Naive thymus-derived CD8-positive, alpha-beta T cell (primary cell): ENCODE measurements at regions not wholly inside any gene's neighbourhood (a gene's known extent, or its start where the extent isn't known, plus 50 kb on each side); places are given as distances from the start of the nearest gene placed in this dataset.

Source experiments
- ATAC-seq, 2 donors: fragments of 150-1000 bp; cut with Tn5 transposase in 1 of 2; sonication (Bioruptor Pico), chemical (Tn5 transposase) in 1 of 2; 1 replicate in 1 of 2; 2 replicates in 1 of 2; pipeline ENCODE4 v1.10.0; 2021; ENCODE audit warnings: mild to moderate bottlenecking in 2 of 2, moderate library complexity in 2 of 2
- POLR2A ChIA-PET: fragments of 350-600 bp; sonication (Branson Sonifier 250); formaldehyde crosslinking; loops from one replicate; lab custom pipeline; 2021; ENCODE audit warnings: antibody characterized with exemption; lab: Charles Lee
- DNase-seq, 10 donors: peaks; one replicate each; pipeline versions ENCODE4 v3.0.0 to v3.0.0-alpha.2; 2020 to 2022
- H3K27ac Mint-ChIP-seq, 10 donors: one replicate each; pipeline ENCODE4 v1.8.0; 2020 to 2022; ENCODE audit warnings: mild to moderate bottlenecking in 10 of 10, mixed read lengths in 10 of 10, moderate library complexity in 4 of 10, inconsistent platforms in 1 of 10
- H3K27me3 Mint-ChIP-seq, 5 donors: one replicate each; pipeline ENCODE4 v1.8.0; 2021 to 2022; ENCODE audit warnings: mixed read lengths in 5 of 5
- H3K36me3 Mint-ChIP-seq, 3 donors: one replicate each; pipeline ENCODE4 v1.8.0; 2020 to 2022; ENCODE audit warnings: mixed read lengths in 3 of 3, mild to moderate bottlenecking in 2 of 3, inconsistent platforms in 1 of 3
- H3K4me1 Mint-ChIP-seq, 4 donors: one replicate each; pipeline ENCODE4 v1.8.0; 2021 to 2022; ENCODE audit warnings: mixed read lengths in 4 of 4
- H3K4me3 Mint-ChIP-seq, 10 donors: one replicate each; pipeline ENCODE4 v1.8.0; 2020 to 2022; ENCODE audit warnings: mild to moderate bottlenecking in 10 of 10, mixed read lengths in 10 of 10, moderate library complexity in 6 of 10, inconsistent platforms in 1 of 10
- H3K9me3 Mint-ChIP-seq, 9 donors: one replicate each; pipeline ENCODE4 v1.8.0; 2020 to 2022; ENCODE audit warnings: mixed read lengths in 9 of 9, mild to moderate bottlenecking in 3 of 9, inconsistent platforms in 1 of 9, moderate library complexity in 1 of 9

GRCh38 chr20:52677216-52677615, 294.9 kb upstream of the TSHZ2 start:
- no peaks in the 10 kb centered on the region for H3K36me3 Mint-ChIP-seq
- H3K4me1 Mint-ChIP-seq, result peaks cover 8 to 16% (median 11%) of the 10 kb centered on the region in 4 donors
- DNase-seq (no peak), ATAC-seq (no peak)
- H3K4me3 Mint-ChIP-seq, result no peak overlapping the region
- H3K27me3 Mint-ChIP-seq, result peaks cover 0 to 19% (median 3%) of the 10 kb centered on the region in 5 donors
- H3K9me3 Mint-ChIP-seq, result peaks cover 0 to 2% (median 0%) of the 10 kb centered on the region in 9 donors
- H3K27ac Mint-ChIP-seq, result peak overlapping the region in 1 of 10 donors; percentile 8
- POLR2A ChIA-PET, result no interaction called here

GRCh38 chr20:52676283-52676995, 295.7 kb upstream of the TSHZ2 start:
- H3K4me1 Mint-ChIP-seq, result peaks cover 8 to 16% (median 11%) of the 10 kb centered on the region in 4 donors
- ATAC-seq, result no peak
- peak overlapping the region in 2 of 10 donors; percentile 2 to 51 for H3K4me3 Mint-ChIP-seq
- peaks cover 0 to 2% (median 0%) of the 10 kb centered on the region in 9 donors for H3K9me3 Mint-ChIP-seq
- POLR2A ChIA-PET, result no interaction called here
- DNase-seq, result peak in 1 of 10 donors; percentile 9
- peaks cover 0 to 19% (median 4%) of the 10 kb centered on the region in 5 donors for H3K27me3 Mint-ChIP-seq
- H3K27ac Mint-ChIP-seq, result peak overlapping the region in 5 of 10 donors; percentile 8 to 82 (median 48)
- no peaks in the 10 kb centered on the region for H3K36me3 Mint-ChIP-seq

GRCh38 chr20:52675375-52675774, 296.8 kb upstream of the TSHZ2 start:
- DNase-seq (no peak), ATAC-seq (no peak)
- H3K36me3 Mint-ChIP-seq, result no peaks in the 10 kb centered on the region
- peaks cover 0 to 2% (median 0%) of the 10 kb centered on the region in 9 donors for H3K9me3 Mint-ChIP-seq
- H3K4me1 Mint-ChIP-seq, result peaks cover 8 to 16% (median 11%) of the 10 kb centered on the region in 4 donors
- peaks cover 0 to 19% (median 5%) of the 10 kb centered on the region in 5 donors for H3K27me3 Mint-ChIP-seq
- peak overlapping the region in 1 of 10 donors; percentile 8 for H3K27ac Mint-ChIP-seq
- H3K4me3 Mint-ChIP-seq, result no peak overlapping the region
- POLR2A ChIA-PET, result interaction anchor here (0.7 kb wide), 1 partner anchor 129 kb away, joined by 6 read pairs; no protein-coding TSS in a partner anchor

GRCh38 chr20:52668626-52669025, 303.5 kb upstream of the TSHZ2 start:
- POLR2A ChIA-PET, result no interaction called here
- H3K36me3 Mint-ChIP-seq, result no peaks in the 10 kb centered on the region
- peaks cover 0 to 11% (median 5%) of the 10 kb centered on the region in 5 donors for H3K27me3 Mint-ChIP-seq
- peak overlapping the region in 1 of 10 donors; percentile 15 for H3K27ac Mint-ChIP-seq
- H3K4me3 Mint-ChIP-seq, result no peak overlapping the region
- DNase-seq, result no peak
- peaks cover 0 to 3% (median 0%) of the 10 kb centered on the region in 9 donors for H3K9me3 Mint-ChIP-seq
- peaks cover 0 to 3% (median 1%) of the 10 kb centered on the region in 4 donors for H3K4me1 Mint-ChIP-seq
- ATAC-seq, result no peak

GRCh38 chr20:52667358-52667757, 304.8 kb upstream of the TSHZ2 start:
- H3K4me1 Mint-ChIP-seq, result peaks cover 0 to 9% (median 2%) of the 10 kb centered on the region in 4 donors
- POLR2A ChIA-PET, result no interaction called here

GRCh38 chr20:52665441-52665840, 306.7 kb upstream of the TSHZ2 start:
- Mint-ChIP-seq H3K4me3 (no peak overlapping the region), H3K9me3 (peaks cover 0 to 3% (median 0%) of the 10 kb centered on the region in 9 donors), H3K4me1 (peaks cover 0 to 9% (median 2%) of the 10 kb centered on the region in 4 donors), H3K27me3 (peaks cover 0 to 7% (median 2%) of the 10 kb centered on the region in 5 donors), H3K27ac (no peak overlapping the region), H3K36me3 (no peaks in the 10 kb centered on the region)
- POLR2A ChIA-PET, result no interaction called here
- no peak for DNase-seq
- ATAC-seq, result no peak

More at GRCh38 chr20:52667358-52667757, 304.8 kb upstream of the TSHZ2 start:
- Mint-ChIP-seq H3K27ac (peak overlapping the region in 1 of 10 donors; percentile 8), H3K9me3 (peaks cover 0 to 3% (median 0%) of the 10 kb centered on the region in 9 donors), H3K4me3 (no peak overlapping the region), H3K27me3 (peaks cover 0 to 11% (median 3%) of the 10 kb centered on the region in 5 donors), H3K36me3 (no peaks in the 10 kb centered on the region)
- DNase-seq, result no peak
- ATAC-seq, result no peak

- Mint-ChIP-seq H3K4me1 (peaks cover 0 to 7% (median 2%) of the 10 kb centered on the region in 4 donors), H3K27ac (no peak overlapping the region), H3K9me3 (peaks cover 0 to 3% (median 0%) of the 10 kb centered on the region in 9 donors), H3K36me3 (peaks cover 0 to 4% (median 0%) of the 10 kb centered on the region in 3 donors), H3K27me3 (peaks cover 4 to 8% (median 6%) of the 10 kb centered on the region in 5 donors), H3K4me3 (no peak overlapping the region)
- DNase-seq (no peak), ATAC-seq (no peak)
- POLR2A ChIA-PET, result no interaction called here
Observed at GRCh38 chr20:52655395-52655794, 316.8 kb upstream of the TSHZ2 start.

- Mint-ChIP-seq H3K4me1 (peaks cover 0 to 7% (median 2%) of the 10 kb centered on the region in 4 donors), H3K27ac (no peak overlapping the region), H3K36me3 (peaks cover 0 to 4% (median 0%) of the 10 kb centered on the region in 3 donors), H3K9me3 (peaks cover 0 to 3% (median 0%) of the 10 kb centered on the region in 9 donors), H3K27me3 (peaks cover 0 to 6% (median 3%) of the 10 kb centered on the region in 5 donors), H3K4me3 (no peak overlapping the region)
- no peak for DNase-seq
- POLR2A ChIA-PET, result no interaction called here
- no peak for ATAC-seq
Observed at GRCh38 chr20:52654567-52654966, 317.6 kb upstream of the TSHZ2 start.

- Mint-ChIP-seq H3K9me3 (peaks cover 0 to 3% (median 0%) of the 10 kb centered on the region in 9 donors), H3K4me3 (no peak overlapping the region), H3K27me3 (peaks cover 0 to 9% (median 4%) of the 10 kb centered on the region in 5 donors), H3K4me1 (peaks cover 2 to 7% (median 2%) of the 10 kb centered on the region in 4 donors), H3K36me3 (peaks cover 0 to 4% (median 0%) of the 10 kb centered on the region in 3 donors), H3K27ac (no peak overlapping the region)
- POLR2A ChIA-PET, result no interaction called here
- no peak for ATAC-seq
- DNase-seq, result no peak
Observed at GRCh38 chr20:52652271-52652670, 319.9 kb upstream of the TSHZ2 start.

GRCh38 chr20:52649727-52650126, 322.4 kb upstream of the TSHZ2 start:
- H3K27ac Mint-ChIP-seq, result no peak overlapping the region
- peaks cover 0 to 9% (median 0%) of the 10 kb centered on the region in 5 donors for H3K27me3 Mint-ChIP-seq
- H3K4me1 Mint-ChIP-seq, result peaks cover 2 to 7% (median 2%) of the 10 kb centered on the region in 4 donors
- H3K4me3 Mint-ChIP-seq, result no peak overlapping the region
- POLR2A ChIA-PET, result interaction anchor here (0.5 kb wide), 1 partner anchor 477 kb away, joined by 3 read pairs; no protein-coding TSS in a partner anchor
- ATAC-seq (no peak), DNase-seq (no peak)
- H3K36me3 Mint-ChIP-seq, result no peaks in the 10 kb centered on the region
- no peaks in the 10 kb centered on the region for H3K9me3 Mint-ChIP-seq

GRCh38 chr20:52645822-52646221, 326.3 kb upstream of the TSHZ2 start:
- peaks cover 0 to 13% (median 0%) of the 10 kb centered on the region in 9 donors for H3K9me3 Mint-ChIP-seq
- H3K4me3 Mint-ChIP-seq, result no peak overlapping the region
- ATAC-seq (no peak), DNase-seq (no peak)
- H3K27ac Mint-ChIP-seq, result no peak overlapping the region
- no peaks in the 10 kb centered on the region for H3K36me3 Mint-ChIP-seq
- peaks cover 0 to 9% (median 0%) of the 10 kb centered on the region in 5 donors for H3K27me3 Mint-ChIP-seq
- peaks cover 0 to 4% (median 0%) of the 10 kb centered on the region in 4 donors for H3K4me1 Mint-ChIP-seq
- POLR2A ChIA-PET, result no interaction called here

GRCh38 chr20:52643034-52643433, 329.1 kb upstream of the TSHZ2 start:
- peaks cover 0 to 18% (median 2%) of the 10 kb centered on the region in 9 donors for H3K9me3 Mint-ChIP-seq
- POLR2A ChIA-PET, result no interaction called here
- peaks cover 0 to 2% (median 0%) of the 10 kb centered on the region in 4 donors for H3K4me1 Mint-ChIP-seq
- no peak overlapping the region for H3K27ac Mint-ChIP-seq
- ATAC-seq, result no peak
- H3K36me3 Mint-ChIP-seq, result no peaks in the 10 kb centered on the region
- no peak overlapping the region for H3K4me3 Mint-ChIP-seq
- DNase-seq, result no peak
- no peaks in the 10 kb centered on the region for H3K27me3 Mint-ChIP-seq

GRCh38 chr20:52637201-52637600, 335.0 kb upstream of the TSHZ2 start:
- no peaks in the 10 kb centered on the region for H3K4me1 Mint-ChIP-seq
- DNase-seq, result no peak
- no peak overlapping the region for H3K4me3 Mint-ChIP-seq
- H3K27me3 Mint-ChIP-seq, result peaks cover 0 to 4% (median 0%) of the 10 kb centered on the region in 5 donors
- no peak overlapping the region for H3K27ac Mint-ChIP-seq
- no peaks in the 10 kb centered on the region for H3K36me3 Mint-ChIP-seq
- H3K9me3 Mint-ChIP-seq, result peaks cover 0 to 18% (median 2%) of the 10 kb centered on the region in 9 donors
- ATAC-seq, result no peak
- POLR2A ChIA-PET, result no interaction called here
